Lower lobe of right lung (tissue), 2 donors: ENCODE measurements at regions not wholly inside any gene's neighbourhood (a gene's known extent, or its start where the extent isn't known, plus 50 kb on each side); places are given as distances from the start of the nearest gene placed in this dataset.
A peak's percentile ranks its signal among the peaks of the same experiment; 100 is the strongest.

Experiments used
- ATAC-seq, 2 donors: fragments of 200-7000 bp; cut with Tn5 transposase; one replicate each; pipeline ENCODE4 v1.9.1; 2020 to 2022; ENCODE audit warnings: mild to moderate bottlenecking in 2 of 2, moderate library complexity in 2 of 2
- DNase-seq: peaks from one replicate; pipeline ENCODE4 v3.0.0-alpha.2; 2020
- H3K27ac ChIP-seq: fragments of 200-600 bp; one replicate; pipeline ENCODE4 v1.8.0; 2022
- H3K27me3 ChIP-seq: fragments of 200-600 bp; one replicate; pipeline ENCODE4 v1.8.0; 2022; ENCODE audit warnings: low read depth
- H3K36me3 ChIP-seq: fragments of 200-600 bp; one replicate; pipeline ENCODE4 v1.8.0; 2022; ENCODE audit warnings: mild to moderate bottlenecking
- H3K4me1 ChIP-seq: fragments of 200-600 bp; one replicate; pipeline ENCODE4 v1.8.0; 2022
- H3K4me3 ChIP-seq: fragments of 200-600 bp; one replicate; pipeline ENCODE4 v1.8.0; 2022; ENCODE audit warnings: mild to moderate bottlenecking
- H3K9me3 ChIP-seq: fragments of 200-600 bp; one replicate; pipeline ENCODE4 v1.8.0; 2022
- intact Hi-C: fragments of 100-400 bp; cut with DNase I; formaldehyde crosslinking; loops from one replicate; pipeline ENCODE4 v1.11.0; 2022
- TF ChIP-seq, protein P1 (sequence below): fragments of 200-600 bp; IDR thresholded peaks from one replicate; pipeline ENCODE4 v1.8.0; 2022; ENCODE audit warnings: antibody characterized with exemption, mild to moderate bottlenecking
- donor health status: DM: no; HTN: yes; CAD: no; lungs with severe emphysema.

DNA sequence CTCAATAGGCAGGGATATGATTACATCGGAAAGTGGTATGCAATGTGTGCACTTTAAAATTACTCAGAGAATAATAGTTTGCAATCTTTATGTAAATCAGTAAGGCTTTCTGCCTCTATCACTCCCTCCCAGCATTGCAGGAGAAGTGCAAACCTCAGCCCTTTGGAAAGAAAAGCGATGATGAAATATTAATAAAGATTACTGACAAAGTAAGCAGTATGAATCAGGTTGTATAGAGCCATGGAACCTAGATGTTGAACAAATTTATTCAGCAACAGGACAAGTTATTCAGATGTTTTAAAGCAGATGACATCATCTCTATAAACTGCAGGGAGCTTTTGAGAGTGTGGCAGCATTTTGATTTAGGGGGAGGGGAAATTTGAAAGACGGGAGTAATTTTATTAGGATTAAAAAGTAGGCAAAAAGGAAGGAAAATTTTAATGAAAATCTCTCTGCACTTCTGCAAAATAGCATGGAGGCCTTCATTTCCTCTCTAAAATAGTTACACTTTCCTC, 631.7 kb upstream of the GRIA3 start:
- Histone ChIP-seq H3K4me1 (no peaks in the 10 kb centered on the region), H3K36me3 (no peaks in the 10 kb centered on the region), H3K9me3 (no peaks in the 10 kb centered on the region), H3K27me3 (no peaks in the 10 kb centered on the region), H3K4me3 (no peak overlapping the region), H3K27ac (no peak overlapping the region)
- intact Hi-C loops: no loop called here
- ATAC-seq (no peak), DNase-seq (no peak)
- TF ChIP-seq, protein P1, sequence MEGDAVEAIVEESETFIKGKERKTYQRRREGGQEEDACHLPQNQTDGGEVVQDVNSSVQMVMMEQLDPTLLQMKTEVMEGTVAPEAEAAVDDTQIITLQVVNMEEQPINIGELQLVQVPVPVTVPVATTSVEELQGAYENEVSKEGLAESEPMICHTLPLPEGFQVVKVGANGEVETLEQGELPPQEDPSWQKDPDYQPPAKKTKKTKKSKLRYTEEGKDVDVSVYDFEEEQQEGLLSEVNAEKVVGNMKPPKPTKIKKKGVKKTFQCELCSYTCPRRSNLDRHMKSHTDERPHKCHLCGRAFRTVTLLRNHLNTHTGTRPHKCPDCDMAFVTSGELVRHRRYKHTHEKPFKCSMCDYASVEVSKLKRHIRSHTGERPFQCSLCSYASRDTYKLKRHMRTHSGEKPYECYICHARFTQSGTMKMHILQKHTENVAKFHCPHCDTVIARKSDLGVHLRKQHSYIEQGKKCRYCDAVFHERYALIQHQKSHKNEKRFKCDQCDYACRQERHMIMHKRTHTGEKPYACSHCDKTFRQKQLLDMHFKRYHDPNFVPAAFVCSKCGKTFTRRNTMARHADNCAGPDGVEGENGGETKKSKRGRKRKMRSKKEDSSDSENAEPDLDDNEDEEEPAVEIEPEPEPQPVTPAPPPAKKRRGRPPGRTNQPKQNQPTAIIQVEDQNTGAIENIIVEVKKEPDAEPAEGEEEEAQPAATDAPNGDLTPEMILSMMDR: no peak

DNA sequence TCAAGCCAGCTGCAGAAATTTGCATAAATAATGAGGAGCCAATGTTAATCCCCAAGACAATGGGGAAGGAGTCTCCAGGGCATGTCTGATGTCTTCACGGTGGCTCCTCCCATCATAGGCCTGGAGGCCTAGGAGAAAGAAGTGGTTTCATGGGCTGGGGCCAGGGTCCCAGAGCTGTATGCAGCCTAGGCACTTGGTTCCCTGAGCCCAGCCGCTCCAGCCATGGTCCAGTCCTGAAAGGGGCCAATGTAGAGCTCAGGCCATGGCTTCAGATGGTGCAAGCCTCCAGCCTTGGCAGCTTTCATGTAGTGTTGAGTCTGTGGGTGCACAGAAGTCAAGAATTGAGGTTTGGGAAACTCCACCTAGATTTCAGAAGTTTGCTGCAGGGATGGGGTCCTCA, 628.2 kb upstream of the GRIA3 start:
- no peak for DNase-seq
- Histone ChIP-seq H3K36me3 (no peaks in the 10 kb centered on the region), H3K27ac (no peak overlapping the region), H3K4me1 (no peaks in the 10 kb centered on the region), H3K27me3 (no peaks in the 10 kb centered on the region), H3K4me3 (no peak overlapping the region), H3K9me3 (no peaks in the 10 kb centered on the region)
- TF ChIP-seq, protein P1: no peak
- ATAC-seq: no peak
- intact Hi-C loops: no loop called here

DNA sequence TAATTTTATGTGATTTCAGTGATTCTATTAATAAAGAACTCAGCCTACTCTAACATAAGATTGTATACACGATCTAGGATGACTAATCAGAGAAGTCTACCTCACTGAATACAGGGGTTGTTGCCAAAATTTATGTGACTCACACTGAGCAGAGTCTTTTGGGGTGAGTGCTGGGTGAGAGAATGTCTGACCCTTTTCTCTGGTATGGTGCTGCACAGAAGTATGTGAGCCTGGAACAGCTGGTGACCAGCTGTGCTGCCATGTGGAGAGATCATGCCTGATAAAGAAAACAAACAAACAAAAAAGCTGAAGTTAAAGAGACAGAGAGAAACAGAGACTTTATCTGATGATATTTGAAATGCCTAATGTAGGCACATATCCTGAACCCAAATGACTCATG, 618.1 kb upstream of the GRIA3 start:
- ATAC-seq (peak in 1 of 2 donors; percentile 18), DNase-seq (no peak)

DNA sequence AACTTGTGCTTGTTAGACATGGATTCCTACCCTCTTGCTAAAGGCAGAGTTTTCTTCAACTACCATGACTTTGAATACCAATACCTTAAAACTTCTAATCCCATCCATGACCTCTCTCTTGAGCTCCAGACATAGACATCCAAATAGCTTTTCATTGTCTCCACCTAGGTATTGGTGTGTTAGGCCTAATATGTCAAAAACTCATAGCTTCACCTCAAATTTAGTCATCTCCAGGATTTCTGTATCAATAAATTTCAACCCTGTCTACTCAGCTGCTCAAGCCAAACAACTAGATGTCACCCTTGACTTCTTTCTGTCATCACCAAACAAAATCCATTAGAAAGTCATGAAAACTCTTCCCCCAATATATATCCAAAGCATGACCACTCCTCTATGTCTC, 617.7 kb upstream of the GRIA3 start:
- intact Hi-C loops: no loop called here
- Histone ChIP-seq H3K36me3 (no peaks in the 10 kb centered on the region), H3K27me3 (no peaks in the 10 kb centered on the region), H3K27ac (no peak overlapping the region), H3K9me3 (no peaks in the 10 kb centered on the region), H3K4me1 (no peaks in the 10 kb centered on the region), H3K4me3 (no peak overlapping the region)
- TF ChIP-seq, protein P1: no peak
- DNase-seq (no peak), ATAC-seq (no peak)

More for the DNA sequence above, 618.1 kb upstream of the GRIA3 start:
- Histone ChIP-seq H3K4me3 (no peak overlapping the region), H3K27me3 (no peaks in the 10 kb centered on the region), H3K27ac (no peak overlapping the region), H3K36me3 (no peaks in the 10 kb centered on the region), H3K9me3 (no peaks in the 10 kb centered on the region), H3K4me1 (no peaks in the 10 kb centered on the region)
- intact Hi-C loops: no loop called here
- TF ChIP-seq, protein P1: no peak

DNA sequence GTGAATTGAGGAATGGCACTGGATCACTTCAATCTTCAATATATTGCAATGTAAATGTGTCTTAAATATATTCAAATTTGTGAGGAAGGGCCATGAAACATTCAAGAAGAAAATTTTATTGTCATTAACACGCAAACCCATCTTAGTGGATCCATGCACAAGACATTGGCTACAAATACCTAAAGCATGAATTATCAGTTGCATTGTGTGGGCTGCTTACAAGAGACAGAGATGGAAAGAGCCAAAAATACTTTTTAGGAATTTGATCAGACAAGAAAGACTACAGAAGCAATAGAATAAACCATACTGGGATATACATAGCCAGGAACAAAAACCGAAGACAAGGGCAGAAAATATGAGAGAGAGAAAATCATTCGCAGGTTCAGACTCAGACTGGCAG, 616.2 kb upstream of the GRIA3 start:
- intact Hi-C loops: no loop called here
- no peaks in the 10 kb centered on the region for H3K27me3 ChIP-seq

More for the DNA sequence above, 616.2 kb upstream of the GRIA3 start:
- ATAC-seq (no peak), DNase-seq (no peak)
- H3K9me3 ChIP-seq: no peaks in the 10 kb centered on the region
- no peaks in the 10 kb centered on the region for H3K4me1 ChIP-seq
- no peak overlapping the region for H3K4me3 ChIP-seq
- TF ChIP-seq, protein P1: no peak
- H3K36me3 ChIP-seq: no peaks in the 10 kb centered on the region
- no peak overlapping the region for H3K27ac ChIP-seq
